NB4 (cell line): ENCODE measurements at regions not wholly inside any gene's neighbourhood (a gene's known extent, or its start where the extent isn't known, plus 50 kb on each side); places are given as distances from the start of the nearest gene placed in this dataset.

ENCODE experiments used
- MYC ChIP-seq: IDR thresholded peaks from 2 replicates; pipeline ENCODE4 v1.6.1; 2011; ENCODE audit warnings: low read depth, low read length
- POLR2A ChIP-seq: IDR thresholded peaks from 2 replicates; pipeline ENCODE4 v1.6.1; 2011; ENCODE audit warnings: mild to moderate bottlenecking; ENCODE audit not compliant: insufficient read length; ENCODE audit errors: extremely low read depth
- TF ChIP-seq, protein P1 (sequence below): IDR thresholded peaks from one replicate; pipeline ENCODE4 v1.5.1; 2012; ENCODE audit warnings: low read depth, low read length
- TF ChIP-seq, protein P2 (sequence below): IDR thresholded peaks from 2 replicates; pipeline ENCODE4 v1.6.1; 2011; ENCODE audit warnings: low read depth, low read length

DNA sequence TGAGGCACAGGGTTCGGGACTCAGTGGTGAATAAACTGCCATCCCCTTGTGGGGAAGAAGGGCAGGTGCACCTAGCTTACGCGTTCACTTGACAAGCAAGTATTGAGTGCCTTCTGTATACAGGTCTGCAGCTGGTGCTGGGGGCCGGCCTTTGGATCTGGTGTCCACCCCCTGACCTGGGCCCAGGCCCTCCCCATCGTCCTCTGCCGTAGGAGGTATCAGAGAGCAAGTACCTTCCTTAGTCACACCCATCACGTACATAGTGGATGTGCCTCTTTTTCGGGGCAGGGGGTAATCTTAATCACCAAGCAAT lies 53.3 kb downstream of the SMIM38 start:
- TF ChIP-seq, protein P1, sequence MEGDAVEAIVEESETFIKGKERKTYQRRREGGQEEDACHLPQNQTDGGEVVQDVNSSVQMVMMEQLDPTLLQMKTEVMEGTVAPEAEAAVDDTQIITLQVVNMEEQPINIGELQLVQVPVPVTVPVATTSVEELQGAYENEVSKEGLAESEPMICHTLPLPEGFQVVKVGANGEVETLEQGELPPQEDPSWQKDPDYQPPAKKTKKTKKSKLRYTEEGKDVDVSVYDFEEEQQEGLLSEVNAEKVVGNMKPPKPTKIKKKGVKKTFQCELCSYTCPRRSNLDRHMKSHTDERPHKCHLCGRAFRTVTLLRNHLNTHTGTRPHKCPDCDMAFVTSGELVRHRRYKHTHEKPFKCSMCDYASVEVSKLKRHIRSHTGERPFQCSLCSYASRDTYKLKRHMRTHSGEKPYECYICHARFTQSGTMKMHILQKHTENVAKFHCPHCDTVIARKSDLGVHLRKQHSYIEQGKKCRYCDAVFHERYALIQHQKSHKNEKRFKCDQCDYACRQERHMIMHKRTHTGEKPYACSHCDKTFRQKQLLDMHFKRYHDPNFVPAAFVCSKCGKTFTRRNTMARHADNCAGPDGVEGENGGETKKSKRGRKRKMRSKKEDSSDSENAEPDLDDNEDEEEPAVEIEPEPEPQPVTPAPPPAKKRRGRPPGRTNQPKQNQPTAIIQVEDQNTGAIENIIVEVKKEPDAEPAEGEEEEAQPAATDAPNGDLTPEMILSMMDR = peak; percentile 6
- TF ChIP-seq POLR2A = no peak
- TF ChIP-seq, protein P2, sequence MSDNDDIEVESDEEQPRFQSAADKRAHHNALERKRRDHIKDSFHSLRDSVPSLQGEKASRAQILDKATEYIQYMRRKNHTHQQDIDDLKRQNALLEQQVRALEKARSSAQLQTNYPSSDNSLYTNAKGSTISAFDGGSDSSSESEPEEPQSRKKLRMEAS = no peak
- TF ChIP-seq MYC = no peak
